GM12878 (cell line): ENCODE measurements at regions not wholly inside any gene's neighbourhood (a gene's known extent, or its start where the extent isn't known, plus 50 kb on each side); places are given as distances from the start of the nearest gene placed in this dataset.

Experiments
- ATAC-seq: fragments of 200-7000 bp; cut with Tn5 transposase; 3 replicates; pipeline ENCODE4 v1.9.1; 2020; ENCODE audit warnings: mild to moderate bottlenecking, moderate library complexity
- BruUV-seq: library from RNA; stranded (reverse); fragments of 400-500 nt; replicated peaks from 2 replicates; lab custom pipeline; 2021; lab: Mats Ljungman, UMichigan
- CTCF ChIA-PET: fragments of 300-600 bp; sonication (Branson Sonifier 250); formaldehyde crosslinking; extraction: SDS; loops from one replicate; lab custom pipeline; 2021; ENCODE audit warnings: inconsistent platforms; lab: Yijun Ruan, JAX
- POLR2A ChIA-PET: fragments of 350-600 bp; formaldehyde crosslinking; extraction: SDS; loops from one replicate; lab custom pipeline; 2021; ENCODE audit warnings: inconsistent platforms; lab: Charles Lee
- RAD21 ChIA-PET: fragments of 300-600 bp; sonication (Branson Sonifier 250); formaldehyde crosslinking; loops from one replicate; lab custom pipeline; 2023; ENCODE audit warnings: antibody characterized with exemption; ENCODE audit not compliant: unreplicated experiment; lab: Charles Lee
- SMC1A ChIA-PET: fragments of 300-600 bp; sonication (Branson Sonifier 250); formaldehyde crosslinking; loops from one replicate; lab custom pipeline; 2023; ENCODE audit not compliant: unreplicated experiment, uncharacterized antibody; lab: Charles Lee
- DNase-seq: peaks from one replicate; pipeline ENCODE4 v3.0.0-alpha.2; 2011; ENCODE audit warnings: low read depth, low spot score
- FAIRE-seq: peaks from 3 replicates; lab custom pipeline; 2011; peaks lifted over from hg19 to GRCh38; lab: Jason Lieb, UNC
- H2AFZ ChIP-seq: 2 replicates; pipeline ENCODE4 v1.6.0; 2011; ENCODE audit warnings: low read depth, low read length, control low read depth; ENCODE audit not compliant: control insufficient read depth
- H3K27ac ChIP-seq: 2 replicates; pipeline ENCODE4 v1.5.1; 2011; ENCODE audit warnings: control low read depth; ENCODE audit not compliant: control insufficient read depth, insufficient read depth
- H3K27me3 ChIP-seq, 2 experiments: replicated peaks in 1 of 2; 2 replicates each; pipeline versions ENCODE4 v1.6.0 to v1.6.1; 2011; ENCODE audit warnings: low read length in 1 of 2; ENCODE audit not compliant: control insufficient read depth in 2 of 2, insufficient read depth in 2 of 2
- H3K36me3 ChIP-seq, 2 experiments: 2 replicates each; pipeline ENCODE4 v1.5.1; 2011; ENCODE audit warnings: low read length in 1 of 2; ENCODE audit not compliant: control insufficient read depth in 2 of 2, insufficient read depth in 2 of 2
- H3K4me1 ChIP-seq: 2 replicates; pipeline ENCODE4 v1.6.1; 2011; ENCODE audit warnings: mild to moderate bottlenecking, low read length, moderate library complexity, mixed read lengths; ENCODE audit not compliant: control insufficient read depth, insufficient read depth
- H3K4me2 ChIP-seq: 2 replicates; pipeline ENCODE4 v1.6.0; 2011; ENCODE audit warnings: control low read depth; ENCODE audit not compliant: control insufficient read depth, insufficient read depth
- H3K4me3 ChIP-seq: fragments of 200-600 bp; sonication (generic); 2 replicates; pipeline ENCODE4 v1.5.1; 2016
- H3K79me2 ChIP-seq: 2 replicates; pipeline ENCODE4 v1.6.0; 2011; ENCODE audit warnings: low read length; ENCODE audit not compliant: control insufficient read depth, insufficient read depth
- H3K9ac ChIP-seq: 2 replicates; pipeline ENCODE4 v1.8.0; 2011; ENCODE audit warnings: low read length, control low read depth, mixed read lengths; ENCODE audit not compliant: control insufficient read depth, insufficient read depth
- H3K9me3 ChIP-seq: replicated peaks from 3 replicates; pipeline ENCODE4 v1.5.1; 2011; ENCODE audit warnings: mild to moderate bottlenecking, low read length; ENCODE audit not compliant: control insufficient read depth, insufficient read depth
- H4K20me1 ChIP-seq: 2 replicates; pipeline ENCODE4 v1.6.0; 2011; ENCODE audit not compliant: control insufficient read depth, insufficient read depth
- BCLAF1 ChIP-seq: fragments of 450-650 bp; IDR thresholded peaks from 2 replicates; pipeline ENCODE4 v1.6.1; 2017; ENCODE audit warnings: antibody characterized with exemption, mild to moderate bottlenecking, moderate library complexity
- CBX5 ChIP-seq: sonication (generic); IDR thresholded peaks from 2 replicates; pipeline ENCODE4 v1.6.1; 2016; ENCODE audit warnings: low read depth, moderate library complexity, mild to moderate bottlenecking, inconsistent platforms
- CHD4 ChIP-seq: fragments of 200-600 bp; sonication (generic); IDR thresholded peaks from 2 replicates; pipeline ENCODE4 v1.6.1; 2016; ENCODE audit warnings: mild to moderate bottlenecking
- CTCF ChIP-seq, 3 experiments: IDR thresholded peaks in 2 of 3; conservative IDR thresholded peaks in 1 of 3; 2 replicates each; pipeline ENCODE4 v1.5.1; 2011; ENCODE audit warnings: low read depth in 3 of 3, low read length in 3 of 3, mild to moderate bottlenecking in 3 of 3, control low read depth in 2 of 3, moderate library complexity in 2 of 3, inconsistent platforms in 1 of 3, mixed read lengths in 1 of 3; ENCODE audit not compliant: control insufficient read depth in 2 of 3, insufficient read depth in 1 of 3; ENCODE audit errors: extremely low read depth in 1 of 3
- GATAD2B ChIP-seq: fragments of 450-650 bp; conservative IDR thresholded peaks from 2 replicates; pipeline ENCODE4 v1.6.1; 2017; ENCODE audit warnings: low read depth, mild to moderate bottlenecking, moderate library complexity
- HDAC2 ChIP-seq: fragments of 200-600 bp; sonication (generic); IDR thresholded peaks from 2 replicates; pipeline ENCODE4 v1.6.1; 2017
- IKZF1 ChIP-seq: fragments of 450-650 bp; conservative IDR thresholded peaks from 2 replicates; pipeline ENCODE4 v1.6.1; 2017; ENCODE audit warnings: antibody characterized with exemption, mild to moderate bottlenecking
- IKZF2 ChIP-seq, 2 experiments: fragments of 450-650 bp; IDR thresholded peaks; 2 replicates each; pipeline ENCODE4 v1.6.1; 2017; ENCODE audit warnings: mild to moderate bottlenecking in 2 of 2, moderate library complexity in 2 of 2
- MYC ChIP-seq: IDR thresholded peaks from 2 replicates; pipeline ENCODE4 v1.6.1; 2011; ENCODE audit warnings: mild to moderate bottlenecking, low read length, moderate library complexity, inconsistent platforms; ENCODE audit not compliant: insufficient read depth, insufficient replicate concordance, insufficient read length, severe bottlenecking
- RFX5 ChIP-seq: IDR thresholded peaks from 2 replicates; pipeline ENCODE4 v1.6.1; 2011; ENCODE audit warnings: low read depth, low read length, improper control_type of control experiment
- SIX5 ChIP-seq: IDR thresholded peaks from 2 replicates; pipeline ENCODE4 v1.6.1; 2011; ENCODE audit warnings: mild to moderate bottlenecking, low read depth, low read length, moderate library complexity; ENCODE audit not compliant: severe bottlenecking
- TCF7 ChIP-seq: IDR thresholded peaks from 2 replicates; pipeline ENCODE4 v1.6.1; 2014; ENCODE audit warnings: antibody characterized with exemption, borderline replicate concordance
- WRNIP1 ChIP-seq: IDR thresholded peaks from 2 replicates; pipeline ENCODE4 v1.6.1; 2011; ENCODE audit warnings: low read depth, low read length, improper control_type of control experiment, borderline replicate concordance
- ZBTB33 ChIP-seq: fragments of 450-650 bp; IDR thresholded peaks from 2 replicates; pipeline ENCODE4 v1.6.1; 2017; ENCODE audit warnings: mild to moderate bottlenecking
- ZNF384 ChIP-seq: IDR thresholded peaks from 2 replicates; pipeline ENCODE4 v1.6.1; 2012; ENCODE audit warnings: low read depth, mild to moderate bottlenecking, low read length, improper control_type of control experiment, borderline replicate concordance
- WGBS: methylation state at CpG from one replicate; pipeline ENCODE4 v1.1.6; 2016; ENCODE audit warnings: low lambda C conversion rate; ENCODE audit not compliant: insufficient replicate concordance, insufficient coverage; ENCODE audit errors: missing lambda C conversion rate; 5-methylcytosine and 5-hydroxymethylcytosine counted together
- in situ Hi-C: fragments of 300-500 bp; cut with MboI; formaldehyde crosslinking; loops from 9 replicates; pipeline ENCODE4 v1.14.3; 2018; ENCODE audit warnings: mixed read lengths
- intact Hi-C: fragments of 100-400 bp; cut with micrococcal nuclease; formaldehyde crosslinking; loops from one replicate; pipeline ENCODE4 v1.14.2; 2022; ENCODE audit not compliant: unreplicated experiment

- TF ChIP-seq BCLAF1 (no peak), CBX5 (no peak)
These were observed 125.8 kb downstream of the RASSF10 start (continued) for GRCh38 chr11:13134886-13135285.

GRCh38 chr11:13135385-13136271 is 126.5 kb downstream of the RASSF10 start:
- RAD21 ChIA-PET, result interaction anchor here (1.2 kb wide), 1 partner anchor 21 kb away, joined by 6 read pairs; no protein-coding TSS in a partner anchor
- POLR2A ChIA-PET, result no interaction called here
- DNase-seq, result no peak
- H3K27me3 ChIP-seq, result no peaks in the 10 kb centered on the region; a peak in 1 of 4 replicates
- no peak overlapping the region for H2AFZ ChIP-seq
- H3K27ac ChIP-seq, result no peak overlapping the region
- peak; percentile 43; the same call in 2 of the 3 replicates for ATAC-seq
- no peaks in the 10 kb centered on the region for H3K79me2 ChIP-seq
- no peaks in the 10 kb centered on the region for H3K36me3 ChIP-seq
- SMC1A ChIA-PET, result interaction anchor here (1.4 to 2.2 kb wide), 3 partner anchors 15 to 21 kb away, joined by 3 to 10 read pairs (median 6); no protein-coding TSS in a partner anchor
- FAIRE-seq, result no peak
- CTCF ChIA-PET, result interaction anchor here (0.7 to 1.4 kb wide), 3 partner anchors 10 to 209 kb away, joined by 3 to 4 read pairs (median 3); no protein-coding TSS in a partner anchor
- H3K9ac ChIP-seq, result no peak overlapping the region
- BruUV-seq, result no TSS peak
- intact Hi-C loops, result no loop called here
- no peaks in the 10 kb centered on the region for H3K9me3 ChIP-seq
- H4K20me1 ChIP-seq, result no peaks in the 10 kb centered on the region
- H3K4me1 ChIP-seq, result no peaks in the 10 kb centered on the region
- WGBS, result 10% methylated on average over 3 of the region's 3 CpGs
- H3K4me3 ChIP-seq, result no peak overlapping the region
- no peak overlapping the region for H3K4me2 ChIP-seq
- in situ Hi-C loops, result no loop called here
- TF ChIP-seq RFX5 (no peak), TCF7 (no peak), SIX5 (no peak), HDAC2 (no peak), ZBTB33 (no peak), IKZF2 (IDR thresholded peaks at IDR 0.05) (no peak), MYC (no peak), CHD4 (no peak), IKZF1 (no peak), ZNF384 (no peak), CTCF (IDR thresholded peaks at IDR 0.05 in 2 of 3, conservative IDR thresholded peaks at IDR 0.05 in 1 of 3; ENCODE audit: control insufficient read depth in 2 of 3, extremely low read depth in 1 of 3, insufficient read depth in 1 of 3, low read depth in 3 of 3, low read length in 3 of 3) (no peak), GATAD2B (no peak), WRNIP1 (no peak)
